Retinal pigment epithelial cell (primary cell): ENCODE measurements at regions not wholly inside any gene's neighbourhood (a gene's known extent, or its start where the extent isn't known, plus 50 kb on each side); places are given as distances from the start of the nearest gene placed in this dataset.

Experiments
- DNase-seq: peaks from one replicate; pipeline ENCODE4 v3.0.0-alpha.2; 2010; ENCODE audit warnings: low read depth
- H3K4me3 ChIP-seq: 2 replicates; pipeline ENCODE4 v1.5.1; 2011; ENCODE audit warnings: mild to moderate bottlenecking, low read length, control low read depth, moderate library complexity
- TF ChIP-seq, protein P1 (sequence below): conservative IDR thresholded peaks from 2 replicates; pipeline ENCODE4 v1.5.1; 2011; ENCODE audit warnings: low read depth, low read length, control low read depth, inconsistent platforms

DNA sequence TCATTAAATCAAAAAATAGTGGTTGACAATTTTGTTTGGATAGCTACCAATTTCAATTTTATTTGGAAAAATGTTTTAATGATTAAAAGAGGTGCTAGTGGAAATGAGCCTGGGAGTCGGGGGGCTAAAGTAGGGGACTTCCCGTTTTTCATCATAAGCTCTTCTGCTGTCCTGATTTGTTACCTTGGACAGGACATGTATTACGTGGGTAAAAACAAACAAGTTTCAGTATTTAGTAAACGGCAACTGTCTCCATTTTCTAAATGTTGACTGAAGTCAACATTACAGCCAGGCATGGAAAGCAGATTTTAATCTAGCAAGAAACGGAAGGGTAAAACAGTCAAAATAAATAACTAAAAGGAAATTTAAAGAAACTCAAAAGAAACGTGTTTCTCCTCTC is 212.3 kb upstream of the GRAMD2B start:
- TF ChIP-seq, protein P1, sequence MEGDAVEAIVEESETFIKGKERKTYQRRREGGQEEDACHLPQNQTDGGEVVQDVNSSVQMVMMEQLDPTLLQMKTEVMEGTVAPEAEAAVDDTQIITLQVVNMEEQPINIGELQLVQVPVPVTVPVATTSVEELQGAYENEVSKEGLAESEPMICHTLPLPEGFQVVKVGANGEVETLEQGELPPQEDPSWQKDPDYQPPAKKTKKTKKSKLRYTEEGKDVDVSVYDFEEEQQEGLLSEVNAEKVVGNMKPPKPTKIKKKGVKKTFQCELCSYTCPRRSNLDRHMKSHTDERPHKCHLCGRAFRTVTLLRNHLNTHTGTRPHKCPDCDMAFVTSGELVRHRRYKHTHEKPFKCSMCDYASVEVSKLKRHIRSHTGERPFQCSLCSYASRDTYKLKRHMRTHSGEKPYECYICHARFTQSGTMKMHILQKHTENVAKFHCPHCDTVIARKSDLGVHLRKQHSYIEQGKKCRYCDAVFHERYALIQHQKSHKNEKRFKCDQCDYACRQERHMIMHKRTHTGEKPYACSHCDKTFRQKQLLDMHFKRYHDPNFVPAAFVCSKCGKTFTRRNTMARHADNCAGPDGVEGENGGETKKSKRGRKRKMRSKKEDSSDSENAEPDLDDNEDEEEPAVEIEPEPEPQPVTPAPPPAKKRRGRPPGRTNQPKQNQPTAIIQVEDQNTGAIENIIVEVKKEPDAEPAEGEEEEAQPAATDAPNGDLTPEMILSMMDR, result no peak
- no peak overlapping the region for H3K4me3 ChIP-seq
- no peak for DNase-seq

DNA sequence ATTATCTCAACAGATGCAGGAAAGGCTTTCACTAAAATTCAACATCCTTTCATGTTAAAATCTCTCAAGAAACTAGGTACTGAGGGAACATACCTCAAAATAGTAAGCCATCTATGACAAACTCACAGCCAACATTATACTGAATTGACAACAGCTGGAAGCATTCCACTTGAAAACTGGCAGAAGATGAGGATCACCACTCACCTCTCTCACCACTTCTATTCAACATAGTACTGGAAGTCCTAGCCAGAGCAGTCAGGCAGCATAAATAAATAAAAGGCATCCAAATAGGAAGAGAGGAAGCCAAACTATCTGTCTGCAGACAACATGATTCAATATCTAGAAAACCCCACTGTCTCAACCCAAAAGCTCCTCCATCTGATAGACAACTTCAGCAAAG is 203.6 kb upstream of the GRAMD2B start:
- TF ChIP-seq, protein P1, result no peak
- no peak for DNase-seq
- H3K4me3 ChIP-seq, result no peak overlapping the region

DNA sequence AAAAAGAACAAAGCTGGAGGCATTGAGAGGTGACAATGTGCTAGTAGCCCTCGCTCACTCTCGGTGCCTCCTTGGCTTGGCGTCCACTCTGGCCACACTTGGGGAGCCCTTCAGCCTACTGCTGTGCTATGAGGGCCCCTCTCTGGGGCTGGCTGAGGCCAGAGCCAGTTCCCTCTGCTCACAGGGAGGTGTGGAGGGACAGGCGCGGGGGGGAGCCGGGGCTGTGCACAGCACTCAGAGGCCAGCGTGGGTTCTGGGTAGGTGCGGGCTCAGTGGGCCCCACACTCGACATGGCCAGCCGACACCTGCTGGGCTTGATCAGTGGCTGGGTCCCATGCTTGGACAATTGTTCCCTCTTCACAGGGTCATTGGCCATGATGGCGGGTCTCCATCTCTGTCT is 202.5 kb upstream of the GRAMD2B start:
- TF ChIP-seq, protein P1, result no peak
- no peak overlapping the region for H3K4me3 ChIP-seq
- no peak for DNase-seq

DNA sequence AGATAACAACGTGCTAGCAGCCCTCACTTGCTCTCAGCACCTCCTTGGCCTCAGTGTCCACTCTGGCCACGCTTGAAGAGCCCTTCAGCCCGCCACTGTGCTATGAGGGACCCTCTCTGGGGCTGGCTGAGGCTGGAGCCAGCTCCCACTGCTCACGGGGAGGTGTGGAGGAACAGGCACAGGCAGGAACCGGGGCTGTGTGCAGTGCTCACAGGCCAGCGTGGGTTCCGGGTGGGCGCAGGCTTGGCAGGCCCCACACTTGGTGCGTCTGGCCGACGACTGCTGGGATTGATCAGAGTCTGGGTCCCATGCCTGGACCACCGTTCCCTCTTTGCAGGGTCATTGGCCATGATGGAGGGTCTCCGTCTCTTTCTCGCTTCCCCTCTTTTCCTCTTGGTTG is 194.3 kb upstream of the GRAMD2B start:
- DNase-seq, result no peak
- H3K4me3 ChIP-seq, result no peak overlapping the region
- TF ChIP-seq, protein P1, result no peak

DNA sequence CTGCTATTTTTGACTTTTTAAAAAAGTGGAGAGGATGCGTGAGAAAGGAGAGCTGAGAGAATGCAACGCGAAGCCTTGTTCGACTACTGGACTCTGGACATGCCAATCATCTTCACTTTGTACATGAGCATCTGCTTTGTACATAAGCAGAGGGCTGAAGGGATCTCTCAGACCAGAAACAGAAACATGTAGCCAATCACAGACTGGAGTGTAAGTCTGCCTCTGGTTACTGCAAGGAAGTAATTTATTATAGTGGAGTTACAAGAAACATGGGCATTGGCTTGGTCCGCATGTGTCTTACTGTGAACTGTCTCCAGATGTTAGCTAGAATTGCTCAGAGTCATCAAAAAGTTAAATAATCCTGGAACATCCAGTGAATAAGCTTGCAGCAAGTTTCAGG is 190.0 kb upstream of the GRAMD2B start:
- no peak overlapping the region for H3K4me3 ChIP-seq
- TF ChIP-seq, protein P1, result no peak
- no peak for DNase-seq

DNA sequence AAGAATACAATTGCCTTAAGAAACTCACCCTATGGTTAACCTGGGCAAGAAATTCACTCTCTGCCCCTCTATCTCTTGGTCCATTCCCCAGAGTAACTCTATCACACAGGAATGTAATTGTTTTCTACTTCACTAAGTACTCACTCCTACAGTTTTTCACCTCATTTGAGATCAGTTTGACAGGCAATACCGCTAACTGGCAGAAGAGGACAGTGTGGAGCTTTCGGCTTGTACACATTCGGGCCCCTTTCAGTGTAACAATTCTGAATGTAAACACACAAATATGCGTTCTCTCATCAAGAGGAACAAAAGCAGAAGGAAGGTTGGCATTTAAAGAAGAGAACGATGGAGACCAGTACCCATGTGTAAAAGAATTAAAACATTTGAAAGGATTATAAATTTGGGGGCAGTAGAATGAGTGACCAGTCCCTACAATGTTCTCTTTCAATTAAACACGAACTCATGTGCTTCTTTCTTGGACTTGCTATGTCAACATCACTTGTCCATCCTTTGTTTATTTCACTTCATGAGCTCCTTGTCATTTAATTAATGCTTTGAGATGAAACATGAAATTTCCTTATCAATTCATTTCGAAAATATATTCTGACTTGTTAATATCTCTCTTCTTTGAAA is 188.5 kb upstream of the GRAMD2B start:
- peak; percentile 34 for DNase-seq
- no peak overlapping the region for H3K4me3 ChIP-seq
- TF ChIP-seq, protein P1, result peak; percentile 90

DNA sequence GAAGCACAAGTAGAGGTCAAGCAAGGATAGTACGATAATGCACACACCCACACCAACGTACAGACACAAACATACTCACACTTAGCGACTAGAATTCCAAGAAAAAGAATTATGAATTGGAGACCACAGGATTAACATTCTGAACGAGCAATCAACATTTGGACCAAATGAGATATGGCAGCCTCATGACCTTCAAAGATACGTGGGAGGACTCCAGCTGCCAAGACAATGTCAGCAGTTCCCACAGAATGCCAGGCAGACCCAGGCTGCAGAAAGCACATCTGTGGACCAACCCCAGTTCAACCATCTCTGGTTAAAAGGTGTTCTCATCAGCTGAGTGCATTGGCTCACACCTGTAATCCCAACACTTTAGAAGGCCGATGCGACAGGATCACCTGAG is 187.6 kb upstream of the GRAMD2B start:
- H3K4me3 ChIP-seq, result no peak overlapping the region
- peak; percentile 75 for DNase-seq
- TF ChIP-seq, protein P1, result no peak
